GM18907 (cell line): ENCODE measurements at regions not wholly inside any gene's neighbourhood (a gene's known extent, or its start where the extent isn't known, plus 50 kb on each side); places are given as distances from the start of the nearest gene placed in this dataset.

Experiments
- ATAC-seq: cut with Tn5 transposase; IDR thresholded peaks from one replicate; pipeline ENCODE4 v1.9.1; 2021; ENCODE audit warnings: mild to moderate bottlenecking, moderate library complexity; ENCODE audit not compliant: unreplicated experiment

DNA sequence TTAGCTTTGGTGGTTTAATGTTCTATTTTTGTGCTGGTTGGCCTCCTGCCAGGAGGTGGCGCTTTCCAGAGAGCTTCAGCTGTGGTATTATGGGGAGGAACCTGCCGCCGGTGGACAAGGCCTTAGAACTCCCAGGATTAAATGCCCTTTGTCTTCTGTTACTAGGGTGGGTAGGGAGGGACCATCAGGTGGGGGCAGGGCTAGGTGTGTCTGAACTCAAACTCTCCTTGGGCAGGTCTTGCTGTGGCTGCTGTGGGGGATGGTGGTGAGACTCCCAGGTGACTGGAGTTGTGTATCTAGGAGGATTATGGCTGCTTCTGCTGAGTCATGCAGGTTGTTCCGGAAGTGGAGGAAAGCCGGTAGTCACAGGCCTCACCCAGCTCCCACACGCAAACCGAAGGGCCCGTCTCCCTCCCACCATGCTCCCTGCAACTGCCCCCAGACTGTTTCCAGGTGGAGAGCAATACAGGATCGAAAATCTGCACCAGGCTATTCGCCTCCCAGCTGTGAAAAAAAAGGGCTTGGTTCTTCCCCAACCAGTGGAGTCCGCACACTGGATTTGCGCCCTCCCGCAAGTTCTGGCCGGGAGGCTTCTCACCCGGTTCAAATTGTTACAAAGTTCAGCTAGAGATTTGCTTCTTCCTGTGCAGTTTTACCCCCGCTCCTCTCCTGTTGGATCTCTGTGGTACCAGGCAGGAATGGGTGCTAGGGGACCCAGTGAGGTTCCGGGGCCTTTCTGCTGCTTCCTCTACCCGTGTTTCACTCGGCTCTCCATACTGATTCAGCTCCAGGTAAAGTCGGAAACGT, 220.5 kb downstream of the CENPF start:
- no peak for ATAC-seq

DNA sequence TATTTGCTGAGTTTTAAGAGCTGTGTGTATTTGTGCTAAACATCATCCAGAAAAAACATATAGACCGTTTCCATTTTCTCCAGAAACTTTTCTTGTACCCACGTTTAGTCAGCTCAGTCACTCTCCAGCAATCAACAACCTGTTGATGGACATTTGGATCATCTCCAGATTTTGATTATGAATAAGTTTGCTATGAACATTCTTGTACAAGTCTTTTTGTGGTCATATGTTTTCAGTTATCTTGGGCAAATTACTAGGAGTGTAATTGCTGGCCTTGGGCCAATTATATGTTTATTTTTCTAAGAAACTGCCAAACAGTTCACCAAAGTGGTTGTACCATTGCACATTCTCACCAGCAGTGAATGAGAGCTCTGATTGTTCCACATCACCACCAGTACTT, 221.8 kb downstream of the CENPF start:
- ATAC-seq = no peak

- no peak for ATAC-seq
These were observed 223.6 kb downstream of the CENPF start for GRCh38 chr1:214826619-214827018.

- no peak for ATAC-seq
These were observed 224.9 kb downstream of the CENPF start for GRCh38 chr1:214827883-214828282.

- ATAC-seq = no peak
These were observed 227.9 kb downstream of the CENPF start for GRCh38 chr1:214830941-214831340.

DNA sequence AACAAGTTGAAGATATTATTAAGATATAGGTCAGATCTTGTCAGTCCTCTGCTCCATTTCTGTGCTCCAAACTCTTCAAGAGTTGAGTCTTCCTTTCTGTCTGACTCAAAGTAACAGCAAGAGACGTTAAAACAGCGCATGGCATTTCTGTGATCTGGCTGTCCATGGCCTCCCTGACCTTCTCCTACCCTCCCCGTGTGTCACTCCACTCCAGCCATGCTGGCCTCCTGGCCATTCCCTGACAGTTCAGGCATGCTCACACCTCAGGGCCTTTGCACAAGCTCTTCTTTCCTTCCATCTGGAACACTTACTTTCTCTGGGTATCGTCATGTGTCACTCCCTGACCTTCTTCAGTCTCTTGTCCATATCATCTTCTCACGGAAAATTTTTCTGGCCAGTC, 229.0 kb downstream of the CENPF start:
- ATAC-seq = no peak

DNA sequence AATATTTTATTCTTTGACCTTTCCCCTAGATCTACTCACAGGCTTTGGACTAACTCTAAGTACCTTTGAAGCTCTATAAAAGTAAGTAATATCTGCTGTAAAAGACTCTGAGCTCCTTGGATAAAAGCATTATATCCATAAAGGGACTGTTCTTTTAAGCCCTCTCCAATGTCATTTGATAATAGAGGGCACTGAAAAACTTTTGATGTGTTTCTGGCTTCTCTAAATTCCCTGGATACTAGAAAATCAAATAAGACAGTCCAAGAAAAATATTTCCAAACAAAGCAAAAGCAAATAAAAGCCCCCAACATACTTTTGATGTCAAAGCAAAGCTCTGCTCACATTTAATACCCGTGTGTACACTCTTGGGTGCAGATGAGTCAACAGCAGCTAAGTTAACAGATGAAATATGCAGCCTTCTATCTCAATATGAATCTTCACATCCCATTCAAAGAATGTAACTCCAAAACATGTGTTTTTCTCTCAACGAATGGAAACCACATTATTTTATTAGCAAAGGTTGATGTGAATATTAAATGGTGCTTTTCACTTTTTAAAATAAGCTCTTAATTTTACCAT, 230.3 kb downstream of the CENPF start:
- ATAC-seq = no peak

- no peak for ATAC-seq
These were observed 234.4 kb downstream of the CENPF start for GRCh38 chr1:214837376-214837775.

- no peak for ATAC-seq
These were observed 235.4 kb downstream of the CENPF start for GRCh38 chr1:214838351-214838750.

- ATAC-seq = no peak
These were observed 237.4 kb downstream of the CENPF start for GRCh38 chr1:214840356-214840755.

- no peak for ATAC-seq
These were observed 239.7 kb upstream of the KCNK2 start for GRCh38 chr1:214842856-214843255.

DNA sequence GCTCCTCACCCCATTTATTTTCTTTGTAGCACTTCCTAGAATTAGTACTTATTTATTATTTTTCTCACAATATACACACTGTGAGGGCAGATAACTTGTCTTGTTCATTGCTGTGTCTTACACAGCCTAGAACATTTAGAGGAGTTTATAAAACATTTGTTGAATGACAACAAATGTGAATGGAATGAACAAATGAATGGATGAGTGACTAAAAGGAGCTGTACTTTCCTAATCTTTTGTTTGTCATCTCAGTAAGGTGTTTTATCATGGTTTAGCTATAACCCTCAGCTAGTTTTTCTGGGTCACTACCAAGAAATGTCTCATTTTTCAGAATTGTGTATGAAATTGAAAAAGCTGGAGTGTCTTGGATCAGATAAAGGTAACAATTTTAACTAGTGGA, 239.3 kb upstream of the KCNK2 start:
- ATAC-seq = no peak

GRCh38 chr1:214844319-214844718, 238.2 kb upstream of the KCNK2 start:
- no peak for ATAC-seq

GRCh38 chr1:214846276-214846675, 236.3 kb upstream of the KCNK2 start:
- ATAC-seq = no peak

GRCh38 chr1:214847071-214847810, 235.3 kb upstream of the KCNK2 start:
- no peak for ATAC-seq

GRCh38 chr1:214848101-214848500, 234.4 kb upstream of the KCNK2 start:
- ATAC-seq = no peak

GRCh38 chr1:214850432-214851050, 232.0 kb upstream of the KCNK2 start:
- ATAC-seq = no peak

DNA sequence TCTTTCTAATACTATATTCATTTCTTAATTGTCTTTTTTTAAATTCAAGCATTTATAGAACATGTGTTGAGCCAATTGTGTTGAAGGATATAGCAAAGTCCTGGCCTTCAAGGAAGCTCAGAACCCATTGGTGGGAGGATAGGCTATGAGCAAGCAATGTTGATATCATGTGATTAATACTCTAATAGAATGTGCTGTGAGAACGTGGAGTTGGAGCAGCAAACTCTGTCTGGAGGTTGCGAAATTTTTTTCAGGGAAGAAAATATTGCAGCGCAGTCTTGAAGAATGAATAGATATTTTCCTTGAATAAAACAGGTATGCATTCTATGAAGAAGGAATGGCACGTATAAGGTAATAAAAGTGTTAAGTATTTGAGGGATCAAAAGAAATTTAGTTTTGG, 229.2 kb upstream of the KCNK2 start:
- ATAC-seq = no peak

DNA sequence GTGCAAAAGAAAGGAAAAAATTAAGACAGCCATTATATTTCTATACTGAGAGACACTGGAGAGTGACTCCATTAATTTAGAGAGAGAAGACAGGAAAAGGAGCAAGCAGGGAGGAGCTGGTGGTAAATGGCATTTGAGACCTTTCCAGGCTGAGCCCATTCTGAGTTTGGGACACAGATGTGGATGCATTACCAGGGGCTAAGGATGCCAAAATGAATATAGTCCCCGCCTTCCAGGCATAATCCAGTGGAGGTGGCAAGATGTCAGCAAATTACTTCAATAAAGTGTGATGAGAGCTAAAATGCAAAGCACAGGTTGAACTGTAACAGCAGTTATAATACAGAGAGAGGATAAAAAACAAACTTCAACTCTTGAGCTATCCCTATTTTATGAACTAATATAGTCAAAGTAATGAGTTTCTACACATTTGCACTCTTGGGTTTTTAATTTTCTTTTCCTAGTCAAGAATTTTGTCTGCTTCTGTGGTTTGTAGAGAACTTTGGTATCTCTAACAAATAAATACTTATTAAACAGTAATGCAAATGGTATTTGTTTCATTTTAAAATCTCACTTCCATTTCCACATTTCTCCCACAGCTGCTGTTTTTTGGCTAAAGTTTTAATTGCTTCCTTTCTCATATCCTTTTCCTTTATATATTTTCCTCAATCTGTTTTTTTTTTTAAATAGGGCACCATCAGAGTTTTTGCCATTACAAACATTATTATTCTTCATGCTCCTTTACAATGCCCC, 228.2 kb upstream of the KCNK2 start:
- ATAC-seq = no peak

DNA sequence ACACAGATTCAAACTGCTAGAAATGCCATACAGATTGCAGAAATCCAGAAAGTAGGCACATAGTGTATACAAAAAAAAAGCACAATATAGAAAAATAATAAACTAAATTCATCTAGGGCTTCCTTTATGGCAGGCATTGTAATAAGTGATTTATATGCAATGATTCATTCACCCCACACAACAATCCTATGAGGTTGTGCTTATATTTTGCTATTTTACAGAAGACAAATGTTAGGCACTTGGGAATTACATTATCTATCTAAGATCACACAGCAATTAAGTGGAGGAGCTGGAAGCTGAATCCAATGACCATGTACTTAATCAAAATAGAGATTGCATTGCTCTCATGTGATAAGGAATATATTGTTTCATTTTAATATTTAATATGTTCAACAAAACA, 225.7 kb upstream of the KCNK2 start:
- ATAC-seq = no peak

DNA sequence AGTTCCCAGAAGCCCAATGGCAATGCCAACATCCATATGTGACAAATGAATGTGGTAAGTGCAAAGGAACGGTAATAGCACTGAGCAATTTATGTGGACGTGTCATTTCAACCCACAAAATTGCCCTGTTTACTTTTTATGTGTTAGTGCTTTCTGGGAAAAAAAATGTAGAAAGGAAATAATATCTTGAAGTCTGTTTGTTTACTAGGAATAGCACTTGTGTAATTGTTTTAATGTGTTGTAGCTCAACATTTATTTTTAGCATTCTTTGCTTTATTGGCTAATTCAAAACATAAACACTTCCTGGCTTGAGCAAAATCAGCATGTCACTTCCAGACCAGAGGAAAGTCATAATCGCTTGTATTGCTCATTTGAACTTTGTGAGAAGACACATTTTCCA, 224.8 kb upstream of the KCNK2 start:
- ATAC-seq = no peak
